Inflammatory macrophage (primary cell): ENCODE measurements at regions not wholly inside any gene's neighbourhood (a gene's known extent, or its start where the extent isn't known, plus 50 kb on each side); places are given as distances from the start of the nearest gene placed in this dataset.
A peak's percentile ranks its signal among the peaks of the same experiment; 100 is the strongest.

Experiments
- DNase-seq, 2 donors: peaks; one replicate each; pipeline ENCODE4 v3.0.0-alpha.2; 2020 to 2022

GRCh38 chrX:148365233-148365632, 135.2 kb upstream of the AFF2 start:
- DNase-seq, result no peak

DNA sequence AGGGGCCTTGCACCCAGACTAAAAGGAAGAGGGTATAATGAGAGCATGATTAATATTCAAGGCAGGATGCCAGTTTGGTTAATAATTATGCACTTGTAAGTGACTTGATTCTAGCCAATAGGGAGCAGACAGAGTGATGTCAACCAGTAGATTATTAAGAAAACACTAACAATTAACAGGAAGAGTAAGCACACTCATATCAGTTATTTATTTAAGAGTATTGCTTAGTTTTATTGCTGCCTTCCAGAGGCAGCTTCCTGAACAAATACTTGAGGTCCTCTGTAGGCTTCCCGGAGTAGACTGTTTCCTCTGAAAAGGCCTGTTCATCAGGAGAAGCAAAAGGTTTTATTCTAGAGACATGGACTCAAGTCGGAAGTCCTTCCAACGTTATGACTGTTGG, 129.1 kb upstream of the AFF2 start:
- no peak for DNase-seq

DNA sequence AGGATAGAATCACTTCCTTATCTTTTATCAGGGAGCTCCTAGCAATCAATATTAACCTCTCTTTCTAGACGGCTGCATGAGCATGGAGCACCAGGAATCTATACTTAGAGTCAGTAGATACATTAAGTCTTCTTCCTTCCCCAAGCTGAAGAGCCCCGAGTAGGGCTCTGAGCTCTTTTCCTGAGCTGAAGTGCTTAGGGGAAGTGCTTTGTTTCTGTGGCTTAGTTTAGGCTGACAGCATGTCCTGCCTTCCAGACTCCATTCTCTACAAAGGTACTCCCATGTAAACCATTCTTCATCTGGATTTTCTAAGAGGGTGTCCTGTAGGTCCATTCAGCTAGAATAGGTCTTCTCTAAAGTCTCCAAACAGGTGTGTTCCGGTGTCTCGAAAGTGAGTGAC, 127.5 kb upstream of the AFF2 start:
- DNase-seq, result peak in 1 of 2 donors; percentile 9

- no peak for DNase-seq
Observed at GRCh38 chrX:148376342-148376741, 124.1 kb upstream of the AFF2 start.

GRCh38 chrX:148380107-148380506, 120.3 kb upstream of the AFF2 start:
- no peak for DNase-seq

DNA sequence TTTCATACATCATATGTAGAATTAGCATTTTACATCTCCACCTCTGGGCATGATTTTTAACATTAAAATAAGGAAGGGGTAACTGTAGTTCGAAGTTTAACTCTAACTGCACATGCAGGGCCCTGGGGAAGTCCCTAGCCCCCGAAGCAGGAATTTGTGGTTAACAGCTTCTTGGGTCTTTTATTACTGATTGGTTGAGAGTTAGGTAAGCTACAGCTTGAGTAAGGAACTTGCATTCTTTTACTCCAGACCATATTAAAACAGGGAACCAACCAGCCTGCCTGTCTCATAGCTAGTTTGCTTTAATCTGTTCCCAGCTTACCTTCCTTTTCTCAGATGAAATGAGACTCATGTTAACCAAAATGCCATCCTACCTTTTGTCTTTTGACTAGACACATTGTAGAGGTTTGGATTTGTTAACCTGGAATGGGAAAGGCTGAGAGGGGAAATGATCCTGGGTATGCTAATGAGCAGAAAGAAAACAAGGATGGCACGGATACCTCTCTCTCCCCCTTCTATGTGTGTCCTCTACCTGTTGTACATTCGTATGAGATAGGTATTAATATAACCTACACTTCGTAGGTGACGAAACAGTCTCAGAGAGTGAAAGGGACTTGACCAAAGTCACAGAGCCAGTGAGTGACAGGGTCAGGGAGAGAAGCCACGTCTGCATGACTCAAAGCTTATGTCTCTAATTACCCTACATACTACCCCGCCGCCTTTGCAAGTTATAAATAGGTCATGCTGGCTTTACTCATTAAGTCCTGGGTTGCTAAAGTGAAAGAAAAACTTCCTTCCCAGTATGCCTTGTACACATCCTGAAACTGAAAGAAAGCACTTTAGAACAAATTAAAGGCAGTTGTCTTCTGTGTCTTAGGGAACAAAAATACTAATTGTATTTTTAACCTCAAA, 119.5 kb upstream of the AFF2 start:
- peak; percentile 76 to 81 for DNase-seq

- DNase-seq, result peak in 1 of 2 donors; percentile 5
Observed at GRCh38 chrX:148381603-148382002, 118.8 kb upstream of the AFF2 start.

GRCh38 chrX:148382983-148383382, 117.4 kb upstream of the AFF2 start:
- no peak for DNase-seq

DNA sequence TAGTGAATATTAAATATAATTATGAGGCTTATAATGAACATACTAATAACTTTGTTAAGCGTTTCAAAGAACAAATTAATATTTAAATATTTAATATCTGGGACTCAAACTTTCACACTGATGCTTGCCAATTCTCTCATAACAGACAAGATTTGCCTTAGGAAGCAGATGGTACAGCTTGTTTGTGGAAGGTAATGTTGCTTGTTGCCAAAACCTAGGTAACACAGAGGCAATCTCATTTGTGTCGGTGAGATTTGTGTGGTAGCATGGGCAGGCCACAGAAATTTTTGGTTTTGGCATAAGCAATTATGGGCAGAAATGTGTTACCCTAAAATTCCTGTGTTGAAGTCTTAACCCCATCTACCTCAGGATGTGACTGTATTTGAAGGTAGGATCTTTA, 114.9 kb upstream of the AFF2 start:
- no peak for DNase-seq

DNA sequence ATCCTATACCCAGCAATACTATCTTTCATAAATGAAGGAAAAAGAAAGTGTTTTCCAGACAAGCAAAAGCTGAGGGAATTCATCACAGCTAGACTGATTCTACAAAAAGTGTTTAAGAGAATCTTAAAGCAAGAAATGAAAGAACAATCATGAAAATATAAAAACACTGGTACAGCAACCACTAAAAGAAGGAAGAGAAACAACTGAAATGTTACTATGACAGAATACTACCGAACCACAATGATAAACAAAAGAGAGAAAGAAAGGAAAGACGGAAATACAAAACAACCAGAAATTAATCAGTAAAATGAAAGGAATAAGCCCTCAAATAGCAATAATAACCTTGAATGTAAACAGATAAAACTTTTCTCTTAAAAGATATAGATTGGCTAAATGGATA, 110.8 kb upstream of the AFF2 start:
- no peak for DNase-seq

GRCh38 chrX:148412006-148412405, 88.4 kb upstream of the AFF2 start:
- peak in 1 of 2 donors; percentile 4 for DNase-seq

- peak; percentile 49 to 52 for DNase-seq
Observed at GRCh38 chrX:148416142-148416541, 84.3 kb upstream of the AFF2 start.

DNA sequence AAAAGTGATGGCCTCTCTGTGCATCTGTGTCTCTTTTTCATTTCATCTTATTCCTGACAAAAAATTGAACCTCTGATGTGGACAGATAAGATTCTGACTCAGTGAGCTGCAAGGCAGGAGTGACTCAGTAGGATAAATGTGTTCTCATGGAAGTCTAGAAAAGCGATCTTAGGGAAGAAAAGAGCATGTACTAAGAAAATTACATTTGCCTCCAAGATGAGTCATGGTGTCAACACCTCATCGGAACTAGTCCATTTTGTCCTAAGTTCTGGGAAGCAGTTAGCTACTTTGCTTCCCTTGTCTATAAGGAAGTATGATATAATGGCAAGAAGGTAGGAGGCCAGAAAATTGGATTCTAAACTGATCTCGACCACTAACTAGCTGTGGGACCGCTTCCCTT, 83.5 kb upstream of the AFF2 start:
- DNase-seq, result peak in 1 of 2 donors; percentile 24

DNA sequence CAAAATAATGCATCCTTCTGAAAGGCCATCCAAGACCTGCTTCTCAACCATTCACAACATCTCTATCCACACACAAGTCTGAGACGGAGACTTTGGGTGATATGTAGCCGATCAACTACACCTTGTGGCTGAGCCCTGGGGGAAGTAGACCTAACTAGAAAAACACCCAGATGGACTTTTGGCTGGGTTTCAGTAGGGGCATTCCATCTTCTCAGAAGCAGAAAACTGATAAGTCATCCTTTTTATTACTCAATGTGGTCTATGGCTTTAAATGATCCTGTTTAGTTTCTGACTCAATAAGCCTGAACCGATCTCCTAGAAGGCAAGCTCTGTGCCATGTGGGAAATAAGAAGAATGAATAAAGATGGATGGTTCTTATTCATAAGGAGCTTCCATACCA, 82.5 kb upstream of the AFF2 start:
- DNase-seq, result no peak

GRCh38 chrX:148422526-148422925, 77.9 kb upstream of the AFF2 start:
- DNase-seq, result no peak

DNA sequence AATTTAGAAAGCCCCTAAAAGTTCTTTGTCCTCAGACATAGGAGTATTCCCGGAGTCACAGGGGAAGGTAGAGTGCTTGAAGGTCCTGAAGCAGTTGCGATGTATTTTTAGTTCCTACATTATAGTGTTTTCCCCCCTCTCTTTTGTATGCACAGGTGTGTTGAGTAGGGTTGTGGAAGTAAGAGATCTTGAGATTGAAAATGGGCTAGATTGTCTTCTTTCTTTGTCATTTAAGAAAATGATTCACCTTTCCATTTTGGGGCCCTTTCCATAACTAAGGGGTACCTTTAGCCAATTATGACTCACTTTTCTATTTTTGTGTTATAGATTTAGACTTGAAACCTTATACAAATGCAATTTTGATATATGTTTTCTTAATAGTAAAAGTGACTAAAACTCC, 75.8 kb upstream of the AFF2 start:
- no peak for DNase-seq

GRCh38 chrX:148426467-148426866, 74.0 kb upstream of the AFF2 start:
- DNase-seq, result no peak

DNA sequence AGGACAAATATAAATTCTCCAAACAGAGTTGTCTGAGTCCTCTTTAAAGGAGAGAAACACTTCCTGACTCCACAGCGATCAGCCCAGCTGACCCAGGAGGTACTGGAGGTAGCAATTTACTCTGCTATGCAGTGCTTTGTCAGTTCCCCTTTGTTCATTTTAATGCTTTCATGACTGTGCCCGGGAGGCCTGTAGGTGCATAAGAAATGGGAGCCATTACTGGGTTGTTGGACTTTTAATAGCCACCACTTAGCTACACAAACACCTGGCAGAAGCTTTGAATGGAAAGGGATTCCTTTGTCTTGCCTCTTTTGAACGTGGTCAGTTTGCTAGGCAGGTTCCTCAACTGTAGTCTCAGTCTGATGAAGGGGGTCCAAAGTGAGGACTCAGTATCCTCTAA, 59.0 kb upstream of the AFF2 start:
- no peak for DNase-seq

- DNase-seq, result no peak
Observed at GRCh38 chrX:148443216-148443615, 57.2 kb upstream of the AFF2 start.

DNA sequence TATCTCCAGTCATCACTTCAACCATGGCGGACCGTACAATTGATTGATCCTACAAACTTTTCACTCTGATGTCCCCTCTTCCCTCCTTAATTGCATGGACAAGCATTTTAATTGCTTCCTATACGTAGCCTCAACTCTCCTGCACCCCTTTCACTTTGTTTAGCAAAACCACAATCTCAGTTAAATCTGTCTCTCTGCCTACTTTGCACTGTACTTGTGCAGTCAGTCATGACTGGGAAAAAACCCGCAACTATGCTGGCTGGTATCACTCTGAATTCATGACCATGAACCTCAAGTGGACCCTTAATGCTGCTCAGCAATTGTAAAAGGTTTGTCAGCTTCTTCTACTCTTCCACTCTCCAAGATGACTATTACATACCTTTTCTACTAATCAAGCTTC, 51.7 kb upstream of the AFF2 start:
- no peak for DNase-seq
